H1 (cell line): ENCODE measurements at regions not wholly inside any gene's neighbourhood (a gene's known extent, or its start where the extent isn't known, plus 50 kb on each side); places are given as distances from the start of the nearest gene placed in this dataset.

Source experiments
- CBX5 ChIP-seq: fragments of 300-800, 300-1000 bp; sonication (generic); IDR thresholded peaks from 2 replicates; pipeline ENCODE4 v1.7.1; 2016; ENCODE audit warnings: antibody characterized with exemption, low read length, low read depth
- CHD7 ChIP-seq: fragments of 300-600 bp; sonication (generic); IDR thresholded peaks from 2 replicates; pipeline ENCODE4 v1.7.1; 2012; ENCODE audit warnings: low read length, moderate library complexity, mild to moderate bottlenecking, inconsistent platforms; ENCODE audit not compliant: insufficient replicate concordance
- EGR1 ChIP-seq: IDR thresholded peaks from 2 replicates; pipeline ENCODE4 v1.6.1; 2011; ENCODE audit warnings: low read depth, low read length, borderline replicate concordance
- GABPA ChIP-seq: IDR thresholded peaks from 2 replicates; pipeline ENCODE4 v1.6.1; 2011; ENCODE audit warnings: mild to moderate bottlenecking, low read length, moderate library complexity, borderline replicate concordance; ENCODE audit not compliant: insufficient read depth
- KDM1A ChIP-seq: fragments of 200-600, 300-600 bp; sonication (generic); IDR thresholded peaks from 2 replicates; pipeline ENCODE4 v1.7.1; 2016; ENCODE audit warnings: mild to moderate bottlenecking, low read length, borderline replicate concordance
- MAFK ChIP-seq: IDR thresholded peaks from 2 replicates; pipeline ENCODE4 v1.6.1; 2012; ENCODE audit warnings: low read depth, mild to moderate bottlenecking, improper control_type of control experiment, low read length
- PHF8 ChIP-seq: fragments of 200-600 bp; sonication (generic); conservative IDR thresholded peaks from 2 replicates; pipeline ENCODE4 v1.7.1; 2012; ENCODE audit warnings: low read depth, mild to moderate bottlenecking, inconsistent platforms, low read length, moderate library complexity
- RNF2 ChIP-seq: fragments of 200-900, 300-1000 bp; sonication (generic); IDR thresholded peaks from 2 replicates; pipeline ENCODE4 v1.7.1; 2016; ENCODE audit warnings: borderline replicate concordance, low read depth, mild to moderate bottlenecking, antibody characterized with exemption, low read length; ENCODE audit not compliant: poor library complexity, severe bottlenecking; ENCODE audit errors: missing control alignments
- YY1 ChIP-seq: IDR thresholded peaks from 2 replicates; pipeline ENCODE4 v1.6.1; 2011; ENCODE audit warnings: low read depth, mild to moderate bottlenecking, low read length

- no peak for TF ChIP-seq CHD7
- TF ChIP-seq KDM1A = no peak
- no peak for TF ChIP-seq MAFK
- TF ChIP-seq YY1 = no peak
- TF ChIP-seq GABPA = no peak
- TF ChIP-seq EGR1 = no peak
- TF ChIP-seq CBX5 = no peak
- TF ChIP-seq RNF2 = no peak
- no peak for TF ChIP-seq PHF8
Measured at GRCh38 chr2:66766582-66766981, 331.7 kb downstream of the MEIS1 start (continued).
